RWPE1 (cell line): ENCODE measurements at regions not wholly inside any gene's neighbourhood (a gene's known extent, or its start where the extent isn't known, plus 50 kb on each side); places are given as distances from the start of the nearest gene placed in this dataset.

ENCODE experiments used
- CTCF ChIA-PET: fragments of 350-600 bp; sonication (Branson Sonifier 250); formaldehyde crosslinking; extraction: SDS; loops from one replicate; lab custom pipeline; 2021; lab: Yijun Ruan, JAX
- POLR2A ChIA-PET: fragments of 400-600 bp; formaldehyde crosslinking; extraction: SDS; loops from one replicate; lab custom pipeline; 2020; ENCODE audit warnings: antibody characterized with exemption; ENCODE audit not compliant: low non-redundant PET; lab: Yijun Ruan, JAX
- DNase-seq: peaks from one replicate; pipeline ENCODE4 v3.0.0; 2012; ENCODE audit warnings: low spot score
- H3K27ac ChIP-seq: fragments of 450-650 bp; 2 replicates; pipeline ENCODE4 v1.5.1; 2017
- TF ChIP-seq, protein P1 (sequence below): fragments of 450-650 bp; conservative IDR thresholded peaks from 2 replicates; pipeline ENCODE4 v1.5.1; 2017; ENCODE audit warnings: low read depth, mild to moderate bottlenecking

DNA sequence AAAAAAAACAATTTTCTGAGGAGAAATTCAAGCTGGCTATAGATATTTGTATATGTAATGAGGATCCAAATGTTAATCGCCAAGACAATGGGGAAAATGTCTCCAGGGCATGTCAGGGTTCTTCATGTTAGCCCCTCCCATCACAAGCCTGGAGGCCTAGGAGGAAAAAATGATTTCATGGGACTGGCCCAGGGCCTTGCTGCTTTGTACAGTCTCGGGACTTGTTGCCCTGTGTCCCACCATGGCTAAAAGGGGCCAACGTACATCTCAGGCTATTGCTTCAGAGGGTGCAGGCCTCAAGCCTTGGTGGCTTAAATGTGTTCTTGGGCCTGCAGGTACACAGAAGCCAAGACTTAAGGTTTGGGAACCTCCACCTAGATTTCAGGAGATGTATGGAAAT lies 62.1 kb upstream of the SLC5A12 start:
- H3K27ac ChIP-seq: no peak overlapping the region
- TF ChIP-seq, protein P1, sequence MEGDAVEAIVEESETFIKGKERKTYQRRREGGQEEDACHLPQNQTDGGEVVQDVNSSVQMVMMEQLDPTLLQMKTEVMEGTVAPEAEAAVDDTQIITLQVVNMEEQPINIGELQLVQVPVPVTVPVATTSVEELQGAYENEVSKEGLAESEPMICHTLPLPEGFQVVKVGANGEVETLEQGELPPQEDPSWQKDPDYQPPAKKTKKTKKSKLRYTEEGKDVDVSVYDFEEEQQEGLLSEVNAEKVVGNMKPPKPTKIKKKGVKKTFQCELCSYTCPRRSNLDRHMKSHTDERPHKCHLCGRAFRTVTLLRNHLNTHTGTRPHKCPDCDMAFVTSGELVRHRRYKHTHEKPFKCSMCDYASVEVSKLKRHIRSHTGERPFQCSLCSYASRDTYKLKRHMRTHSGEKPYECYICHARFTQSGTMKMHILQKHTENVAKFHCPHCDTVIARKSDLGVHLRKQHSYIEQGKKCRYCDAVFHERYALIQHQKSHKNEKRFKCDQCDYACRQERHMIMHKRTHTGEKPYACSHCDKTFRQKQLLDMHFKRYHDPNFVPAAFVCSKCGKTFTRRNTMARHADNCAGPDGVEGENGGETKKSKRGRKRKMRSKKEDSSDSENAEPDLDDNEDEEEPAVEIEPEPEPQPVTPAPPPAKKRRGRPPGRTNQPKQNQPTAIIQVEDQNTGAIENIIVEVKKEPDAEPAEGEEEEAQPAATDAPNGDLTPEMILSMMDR: no peak
- POLR2A ChIA-PET: no interaction called here
- no peak for DNase-seq
- CTCF ChIA-PET: interaction anchor here (0.7 kb wide), 1 partner anchor 197 kb away, joined by 3 read pairs; no protein-coding TSS in a partner anchor

DNA sequence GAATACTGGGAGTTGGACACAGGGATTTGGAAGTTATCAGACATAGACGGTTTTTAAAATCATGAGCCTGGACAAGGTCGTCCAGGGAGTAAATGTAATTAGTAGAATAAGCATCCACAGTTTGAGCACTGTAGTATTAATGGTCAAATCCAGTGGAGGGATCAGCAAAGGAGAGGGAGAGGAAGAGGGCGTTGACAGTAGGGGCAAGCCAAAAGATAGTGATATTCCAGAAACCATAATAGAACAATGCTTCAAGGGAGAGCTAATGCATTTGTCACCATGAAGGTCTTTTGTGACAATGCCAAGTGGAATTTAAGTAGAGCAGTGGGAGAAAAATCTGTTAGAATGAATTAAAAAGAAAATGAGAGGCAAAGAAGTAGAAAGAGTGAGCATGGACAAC lies 68.9 kb upstream of the SLC5A12 start:
- TF ChIP-seq, protein P1: no peak
- CTCF ChIA-PET: no interaction called here
- H3K27ac ChIP-seq: no peak overlapping the region
- POLR2A ChIA-PET: no interaction called here
- DNase-seq: no peak

DNA sequence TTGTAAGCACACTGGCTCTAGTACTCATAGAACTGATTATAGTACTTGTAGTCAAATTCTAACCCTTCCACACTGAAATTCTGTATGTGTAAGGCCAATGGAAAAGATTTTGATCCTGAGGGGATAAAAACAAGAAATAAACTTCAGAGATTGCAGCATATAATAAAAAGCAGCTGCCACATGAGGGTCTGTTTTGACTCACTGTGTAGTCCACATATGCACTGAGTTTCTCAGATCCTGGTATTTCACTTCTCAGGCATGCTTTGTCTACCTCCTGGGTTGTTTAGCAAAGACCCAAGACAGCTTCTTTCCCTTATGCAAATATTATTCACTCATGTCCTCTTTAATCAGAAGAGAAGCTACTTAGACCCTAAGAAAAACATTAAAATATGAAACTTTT lies 71.1 kb upstream of the SLC5A12 start:
- no peak overlapping the region for H3K27ac ChIP-seq
- POLR2A ChIA-PET: no interaction called here
- DNase-seq: no peak
- CTCF ChIA-PET: no interaction called here
- TF ChIP-seq, protein P1: no peak

DNA sequence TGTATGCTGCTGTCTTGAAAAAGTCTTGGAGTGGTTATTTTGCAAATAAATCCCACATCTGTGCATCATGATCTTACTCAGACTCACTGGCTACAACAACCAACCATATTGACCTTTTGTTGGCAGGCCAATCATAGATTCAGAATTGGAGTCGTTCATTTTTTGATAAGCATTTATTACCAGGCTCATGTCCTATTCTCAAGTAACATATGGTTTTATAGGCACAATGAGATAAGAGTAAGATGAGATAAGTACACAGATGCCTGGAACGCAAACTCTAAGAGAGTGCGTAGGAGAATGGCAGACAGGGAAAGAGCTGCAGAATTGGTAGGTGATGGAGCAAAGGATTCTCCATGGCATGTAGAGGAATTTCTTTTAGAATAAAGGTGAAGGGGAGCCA lies 71.6 kb upstream of the SLC5A12 start:
- TF ChIP-seq, protein P1: no peak
- ChIA-PET CTCF (no interaction called here), POLR2A (no interaction called here)
- DNase-seq: no peak
- H3K27ac ChIP-seq: no peak overlapping the region

DNA sequence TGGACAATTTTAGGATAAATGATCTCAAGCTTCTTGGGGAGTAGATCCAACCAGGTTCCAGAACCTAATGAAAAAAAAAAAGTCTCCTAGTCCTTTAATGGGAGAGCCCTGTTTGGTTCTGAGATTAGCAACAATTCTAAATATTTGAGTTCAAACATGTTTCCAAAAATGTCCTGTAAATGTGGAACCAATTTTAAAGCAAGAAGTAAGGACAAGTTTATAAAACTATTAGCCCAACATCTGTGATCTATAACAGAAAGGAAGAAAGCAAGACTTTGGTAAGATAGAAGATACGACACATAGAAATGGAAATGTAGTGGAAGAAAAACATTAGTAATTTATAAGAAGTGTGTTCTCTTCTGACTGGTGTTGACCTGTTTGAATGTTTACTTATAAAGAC lies 79.7 kb upstream of the SLC5A12 start:
- ChIA-PET CTCF (no interaction called here), POLR2A (no interaction called here)

DNA sequence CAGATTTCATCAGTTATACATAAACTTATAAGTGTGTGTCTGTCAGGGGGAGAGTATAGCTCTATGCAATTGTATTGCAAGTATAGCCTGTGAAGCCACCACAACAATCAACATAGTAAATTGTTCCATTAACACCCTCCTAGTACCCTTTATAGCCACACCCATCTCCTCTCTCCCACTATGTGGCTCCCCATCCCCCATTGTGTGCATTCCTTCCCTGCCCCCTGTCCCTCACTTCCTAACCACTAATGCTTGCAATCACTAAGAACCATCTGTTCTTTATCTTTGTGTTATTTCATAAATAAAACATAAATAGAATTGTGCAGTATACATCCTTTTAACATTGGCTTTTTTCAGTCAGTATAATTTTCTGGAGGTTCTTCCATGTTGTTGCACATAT lies 83.1 kb upstream of the SLC5A12 start:
- POLR2A ChIA-PET: no interaction called here
- H3K27ac ChIP-seq: no peak overlapping the region
- TF ChIP-seq, protein P1: no peak
- no peak for DNase-seq
- CTCF ChIA-PET: interaction anchor here (0.7 kb wide), 1 partner anchor 307 kb away, joined by 3 read pairs; no protein-coding TSS in a partner anchor

More for the DNA sequence above, 79.7 kb upstream of the SLC5A12 start:
- DNase-seq: no peak
- no peak overlapping the region for H3K27ac ChIP-seq
- TF ChIP-seq, protein P1: no peak
